ENCODE measurements at regions not wholly inside any gene's neighbourhood (a gene's known extent, or its start where the extent isn't known, plus 50 kb on each side); places are given as distances from the start of the nearest gene placed in this dataset.

- H3K4me3 ChIP-seq (ENCODE audit: low read length): no peak overlapping the region
- peak; percentile 71 for DNase-seq (ENCODE audit: low read depth)
- TF ChIP-seq CTCF (IDR thresholded peaks at IDR 0.05; ENCODE audit: insufficient read depth, low read depth, low read length, missing control alignments): no peak
These were observed 1079.8 kb downstream of the ADGRL2 start for GRCh38 chr1:82880506-82880905.

- no peak for DNase-seq (ENCODE audit: low read depth)
- no peak for TF ChIP-seq CTCF (IDR thresholded peaks at IDR 0.05; ENCODE audit: insufficient read depth, low read depth, low read length, missing control alignments)
- no peak overlapping the region for H3K4me3 ChIP-seq (ENCODE audit: low read length)
These were observed 1079.1 kb downstream of the ADGRL2 start for GRCh38 chr1:82879701-82880305.

DNA sequence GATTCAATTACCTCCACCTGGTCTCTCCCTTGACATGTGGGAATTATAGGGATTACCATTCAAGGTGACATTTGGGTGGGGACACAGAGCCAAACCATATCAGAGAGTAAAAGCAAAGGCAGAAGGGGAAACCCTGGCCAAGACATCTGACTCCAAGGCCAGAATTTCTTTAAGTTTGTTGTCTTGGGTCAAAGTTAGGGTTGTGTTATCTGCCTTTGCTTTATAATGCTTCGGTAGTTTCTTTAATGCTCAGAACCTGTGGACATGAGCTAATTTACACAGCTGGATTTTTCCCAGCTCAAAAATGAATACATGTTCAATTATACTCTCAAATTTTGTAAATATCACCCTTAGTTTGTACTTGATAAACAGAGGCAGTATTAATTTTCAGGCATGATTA lies 1074.4 kb downstream of the ADGRL2 start:
- DNase-seq (ENCODE audit: low read depth): no peak
- no peak overlapping the region for H3K4me3 ChIP-seq (ENCODE audit: low read length)
- TF ChIP-seq CTCF (IDR thresholded peaks at IDR 0.05; ENCODE audit: insufficient read depth, low read depth, low read length, missing control alignments): no peak

- H3K4me3 ChIP-seq (ENCODE audit: low read length): no peak overlapping the region
- TF ChIP-seq CTCF (IDR thresholded peaks at IDR 0.05; ENCODE audit: insufficient read depth, low read depth, low read length, missing control alignments): no peak
- peak; percentile 9 for DNase-seq (ENCODE audit: low read depth)
These were observed 1073.3 kb downstream of the ADGRL2 start for GRCh38 chr1:82874041-82874440.

GRCh38 chr1:82870332-82870731 lies 1069.6 kb downstream of the ADGRL2 start:
- TF ChIP-seq CTCF (IDR thresholded peaks at IDR 0.05; ENCODE audit: insufficient read depth, low read depth, low read length, missing control alignments): no peak
- no peak for DNase-seq (ENCODE audit: low read depth)
- H3K4me3 ChIP-seq (ENCODE audit: low read length): no peak overlapping the region

- no peak for DNase-seq (ENCODE audit: low read depth)
- TF ChIP-seq CTCF (IDR thresholded peaks at IDR 0.05; ENCODE audit: insufficient read depth, low read depth, low read length, missing control alignments): no peak
These were observed 1067.0 kb downstream of the ADGRL2 start for GRCh38 chr1:82867781-82868180.

DNA sequence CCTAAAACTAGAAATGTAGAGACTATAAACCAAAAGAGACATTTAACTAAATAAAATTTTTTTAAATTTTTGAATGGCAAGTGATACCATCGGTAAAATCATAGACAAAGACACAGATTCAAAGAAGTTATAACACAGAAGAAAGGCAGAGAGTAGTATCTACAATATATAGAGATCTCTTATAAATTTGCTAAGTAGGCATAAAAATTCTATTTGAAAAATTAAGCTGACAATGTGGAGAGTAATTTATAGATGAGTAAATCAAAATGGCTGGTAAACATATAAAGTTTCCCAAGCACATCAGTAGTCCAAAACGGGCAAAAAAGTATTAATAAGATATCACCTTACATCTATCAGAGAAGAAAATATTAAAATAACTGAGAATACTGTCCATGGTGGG lies 1061.0 kb downstream of the ADGRL2 start:
- no peak for TF ChIP-seq CTCF (IDR thresholded peaks at IDR 0.05; ENCODE audit: insufficient read depth, low read depth, low read length, missing control alignments)
- no peak for DNase-seq (ENCODE audit: low read depth)
- H3K4me3 ChIP-seq (ENCODE audit: low read length): no peak overlapping the region

More at GRCh38 chr1:82867781-82868180, 1067.0 kb downstream of the ADGRL2 start:
- H3K4me3 ChIP-seq (ENCODE audit: low read length): no peak overlapping the region
